Spleen (tissue), 7 donors: ENCODE measurements at regions not wholly inside any gene's neighbourhood (a gene's known extent, or its start where the extent isn't known, plus 50 kb on each side); places are given as distances from the start of the nearest gene placed in this dataset.

Source experiments
- CTCF ChIP-seq, 11 experiments: fragments of 200-600 bp in 7 of 11; fragments of 450-650 bp in 4 of 11; sonication (generic) in 4 of 11; IDR thresholded peaks in 8 of 11; conservative IDR thresholded peaks in 3 of 11; 1 replicate in 7 of 11; 2 replicates in 4 of 11; pipeline versions ENCODE4 v1.4.0 to v1.8.0; 2016 to 2021; ENCODE audit warnings: antibody characterized with exemption in 11 of 11, inconsistent platforms in 4 of 11, mild to moderate bottlenecking in 1 of 11
- POLR2A ChIP-seq, 3 donors: fragments of 450-650 bp; IDR thresholded peaks; one replicate each; pipeline ENCODE4 v1.5.1; 2017; ENCODE audit warnings: antibody characterized with exemption in 3 of 3, mild to moderate bottlenecking in 1 of 3
- POLR2AphosphoS5 ChIP-seq, 3 donors: sonication (generic); formaldehyde crosslinking; IDR thresholded peaks; one replicate each; pipeline ENCODE4 v1.5.1; 2017; ENCODE audit warnings: antibody characterized with exemption in 3 of 3
- donor health status: DM: no; HTN: no; CAD: no; lungs with moderate emphysema.
- donor health status: DM: no; HTN: no; CAD: no.
- donor health status: DM: no; HTN: no; CAD: no.

GRCh38 chr13:91046715-91047327 lies 300.7 kb upstream of the MIR17HG start:
- TF ChIP-seq POLR2A (IDR thresholded peaks at IDR 0.05) = no peak
- TF ChIP-seq CTCF (IDR thresholded peaks at IDR 0.05 in 8 of 11, conservative IDR thresholded peaks at IDR 0.05 in 3 of 11) = no peak
- TF ChIP-seq POLR2AphosphoS5 (IDR thresholded peaks at IDR 0.05) = no peak
